ENCODE measurements at regions not wholly inside any gene's neighbourhood (a gene's known extent, or its start where the extent isn't known, plus 50 kb on each side); places are given as distances from the start of the nearest gene placed in this dataset.
"Not testable (repeated sequence)": the region's sequence is repeated elsewhere in the genome, so short reads cannot be mapped to it uniquely, and the experiment has no call there.

- TF ChIP-seq CTCF (conservative IDR thresholded peaks at IDR 0.05), result no peak
These were observed 655.6 kb upstream of the CNTN5 start for GRCh38 chr11:98365190-98365589.

GRCh38 chr11:98365941-98366340 lies 654.8 kb upstream of the CNTN5 start:
- no peak overlapping the region for H3K27ac ChIP-seq
- TF ChIP-seq CTCF (conservative IDR thresholded peaks at IDR 0.05), result no peak

More at GRCh38 chr11:98365190-98365589, 655.6 kb upstream of the CNTN5 start:
- H3K27ac ChIP-seq, result no peak overlapping the region

- TF ChIP-seq CTCF (conservative IDR thresholded peaks at IDR 0.05), result no peak
- H3K27ac ChIP-seq, result no peak overlapping the region
These were observed 630.4 kb upstream of the CNTN5 start for GRCh38 chr11:98390391-98390790.

- not testable (repeated sequence) for H3K27ac ChIP-seq
These were observed 626.2 kb upstream of the CNTN5 start for GRCh38 chr11:98394500-98394899.

- TF ChIP-seq CTCF (conservative IDR thresholded peaks at IDR 0.05), result no peak
- H3K27ac ChIP-seq, result no peak overlapping the region
These were observed 622.2 kb upstream of the CNTN5 start for GRCh38 chr11:98398508-98398907.

- no peak overlapping the region for H3K27ac ChIP-seq
- no peak for TF ChIP-seq CTCF (conservative IDR thresholded peaks at IDR 0.05)
These were observed 611.7 kb upstream of the CNTN5 start for GRCh38 chr11:98409069-98409468.

- no peak for TF ChIP-seq CTCF (conservative IDR thresholded peaks at IDR 0.05)
- H3K27ac ChIP-seq, result no peak overlapping the region
These were observed 609.0 kb upstream of the CNTN5 start for GRCh38 chr11:98411777-98412176.

- H3K27ac ChIP-seq, result no peak overlapping the region
- TF ChIP-seq CTCF (conservative IDR thresholded peaks at IDR 0.05), result no peak
These were observed 603.4 kb upstream of the CNTN5 start for GRCh38 chr11:98417256-98417755.
